PC-9 (cell line): ENCODE measurements at regions not wholly inside any gene's neighbourhood (a gene's known extent, or its start where the extent isn't known, plus 50 kb on each side); places are given as distances from the start of the nearest gene placed in this dataset.

ENCODE experiments used
- BruUV-seq: library from RNA; stranded (reverse); fragments of 400-500 nt; replicated peaks from 2 replicates; lab custom pipeline; 2021; lab: Mats Ljungman, UMichigan
- CTCF ChIA-PET: fragments of 300-600 bp; sonication (Branson Sonifier 250); formaldehyde crosslinking; loops from one replicate; lab custom pipeline; 2022; ENCODE audit warnings: antibody characterized with exemption; lab: Charles Lee
- POLR2A ChIA-PET: fragments of 300-600 bp; sonication (Branson Sonifier 250); formaldehyde crosslinking; loops from one replicate; lab custom pipeline; 2022; ENCODE audit warnings: antibody characterized with exemption; ENCODE audit not compliant: unreplicated experiment; lab: Charles Lee
- DNase-seq, 2 experiments: peaks; one replicate each; pipeline versions ENCODE4 v3.0.0 to v3.0.0-alpha.2; 2015 to 2022; ENCODE audit warnings: mixed read lengths in 1 of 2
- H2AFZ ChIP-seq: fragments of 200-600 bp; sonication (generic); 2 replicates; pipeline ENCODE4 v1.8.1; 2017; ENCODE audit warnings: antibody characterized with exemption
- H3F3A ChIP-seq: fragments of 200-600 bp; sonication (generic); 2 replicates; pipeline ENCODE4 v1.8.1; 2017; ENCODE audit warnings: antibody characterized with exemption, mild to moderate bottlenecking, low read depth; ENCODE audit not compliant: insufficient read depth
- H3K27ac ChIP-seq: fragments of 200-600 bp; sonication (generic); 2 replicates; pipeline ENCODE4 v1.6.1; 2016; ENCODE audit warnings: mixed run types
- H3K27me3 ChIP-seq: fragments of 200-600 bp; sonication (generic); 2 replicates; pipeline ENCODE4 v1.6.1; 2016; ENCODE audit warnings: low read depth, mixed run types; ENCODE audit not compliant: insufficient read depth
- H3K36me3 ChIP-seq: fragments of 200-600 bp; sonication (generic); 2 replicates; pipeline ENCODE4 v1.6.1; 2016; ENCODE audit warnings: low read depth, mixed run types
- H3K4me1 ChIP-seq: fragments of 200-600 bp; sonication (generic); replicated peaks from 2 replicates; pipeline ENCODE4 v1.6.1; 2016; ENCODE audit warnings: mixed run types; ENCODE audit not compliant: insufficient read depth
- H3K4me2 ChIP-seq: fragments of 200-600 bp; sonication (generic); 2 replicates; pipeline ENCODE4 v1.6.1; 2017; ENCODE audit warnings: mixed run types
- H3K4me3 ChIP-seq: fragments of 200-600 bp; sonication (generic); 2 replicates; pipeline ENCODE4 v1.6.1; 2016; ENCODE audit warnings: mixed run types
- H3K79me2 ChIP-seq: fragments of 200-600 bp; sonication (generic); 2 replicates; pipeline ENCODE4 v1.6.1; 2017; ENCODE audit warnings: low read depth, mixed run types
- H3K9me2 ChIP-seq: fragments of 200-600 bp; sonication (generic); 2 replicates; pipeline ENCODE4 v1.8.1; 2017; ENCODE audit warnings: mild to moderate bottlenecking; ENCODE audit not compliant: insufficient read depth
- H3K9me3 ChIP-seq: fragments of 200-600 bp; sonication (generic); 2 replicates; pipeline ENCODE4 v1.8.1; 2016; ENCODE audit warnings: low read depth; ENCODE audit not compliant: insufficient read depth
- H4K20me1 ChIP-seq: fragments of 200-600 bp; sonication (generic); 2 replicates; pipeline ENCODE4 v1.8.1; 2017; ENCODE audit not compliant: insufficient read depth
- CTCF ChIP-seq: fragments of 200-600 bp; sonication (generic); conservative IDR thresholded peaks from 2 replicates; pipeline ENCODE4 v1.6.1; 2017; ENCODE audit warnings: mixed run types, antibody characterized with exemption, mild to moderate bottlenecking, moderate library complexity
- EZH2 ChIP-seq: fragments of 200-600 bp; sonication (generic); IDR thresholded peaks from 2 replicates; pipeline ENCODE4 v1.8.0; 2017; ENCODE audit warnings: antibody characterized with exemption, low read depth
- intact Hi-C: fragments of 100-400 bp; cut with micrococcal nuclease; formaldehyde crosslinking; loops from one replicate; pipeline ENCODE4 v1.10.0; 2022; ENCODE audit not compliant: unreplicated experiment

- Histone ChIP-seq H3K4me1 (no peaks in the 10 kb centered on the region), H3K36me3 (no peaks in the 10 kb centered on the region)
These were observed 438.4 kb downstream of the XYLT1 start for GRCh38 chr16:17032332-17032731.

GRCh38 chr16:17034477-17035252 is 436.1 kb downstream of the XYLT1 start:
- Histone ChIP-seq H3K79me2 (no peaks in the 10 kb centered on the region), H4K20me1 (no peaks in the 10 kb centered on the region), H3K27me3 (peaks cover 6% of the 10 kb centered on the region; the same call in 1 of the 2 replicates), H2AFZ (no peak overlapping the region), H3K4me2 (no peak overlapping the region), H3K9me2 (no peaks in the 10 kb centered on the region), H3K4me1 (no peaks in the 10 kb centered on the region), H3F3A (no peaks in the 10 kb centered on the region), H3K36me3 (no peaks in the 10 kb centered on the region), H3K4me3 (no peak overlapping the region), H3K27ac (no peak overlapping the region), H3K9me3 (no peaks in the 10 kb centered on the region)
- BruUV-seq = no TSS peak
- TF ChIP-seq CTCF = no peak
- TF ChIP-seq EZH2 = no peak
- intact Hi-C loops = no loop called here
- ChIA-PET CTCF (no interaction called here), POLR2A (no interaction called here)
- no peak for DNase-seq

More at GRCh38 chr16:17032332-17032731, 438.4 kb downstream of the XYLT1 start:
- intact Hi-C loops = no loop called here
- Histone ChIP-seq H2AFZ (no peak overlapping the region), H3F3A (no peaks in the 10 kb centered on the region), H3K27me3 (peaks cover 6% of the 10 kb centered on the region; the same call in 1 of the 2 replicates), H3K4me3 (no peak overlapping the region), H3K79me2 (no peaks in the 10 kb centered on the region), H3K9me3 (no peaks in the 10 kb centered on the region), H3K27ac (no peak overlapping the region), H4K20me1 (no peaks in the 10 kb centered on the region), H3K4me2 (no peak overlapping the region), H3K9me2 (no peaks in the 10 kb centered on the region)
- TF ChIP-seq CTCF (no peak), EZH2 (no peak)
- CTCF ChIA-PET = no interaction called here
- DNase-seq = no peak
- POLR2A ChIA-PET = no interaction called here
- BruUV-seq = no TSS peak

GRCh38 chr16:17037499-17037898 is 433.3 kb downstream of the XYLT1 start:
- Histone ChIP-seq H3F3A (no peaks in the 10 kb centered on the region), H3K27ac (no peak overlapping the region), H3K4me2 (no peak overlapping the region), H3K79me2 (no peaks in the 10 kb centered on the region), H3K36me3 (no peaks in the 10 kb centered on the region), H4K20me1 (no peaks in the 10 kb centered on the region), H3K4me1 (no peaks in the 10 kb centered on the region), H3K9me2 (no peaks in the 10 kb centered on the region), H2AFZ (no peak overlapping the region), H3K27me3 (peaks cover 6% of the 10 kb centered on the region; the same call in 1 of the 2 replicates), H3K4me3 (no peak overlapping the region), H3K9me3 (no peaks in the 10 kb centered on the region)
- CTCF ChIA-PET = no interaction called here
- no TSS peak for BruUV-seq
- DNase-seq = no peak
- intact Hi-C loops = no loop called here
- TF ChIP-seq EZH2 = no peak
- TF ChIP-seq CTCF = no peak
- POLR2A ChIA-PET = no interaction called here
